ENCODE measurements at regions not wholly inside any gene's neighbourhood (a gene's known extent, or its start where the extent isn't known, plus 50 kb on each side); places are given as distances from the start of the nearest gene placed in this dataset.

GRCh38 chr5:144583541-144584449 is 413.1 kb downstream of the KCTD16 start:
- Histone ChIP-seq H3K27ac (ENCODE audit: low read length) (no peak overlapping the region), H3K36me3 (ENCODE audit: control insufficient read depth, insufficient read depth, low read length) (no peaks in the 10 kb centered on the region), H3K4me1 (ENCODE audit: control insufficient read depth, insufficient read depth, low read length) (no peaks in the 10 kb centered on the region), H3K27me3 (ENCODE audit: control insufficient read depth, insufficient read depth, low read length) (no peaks in the 10 kb centered on the region), H3K9me3 (replicated peaks; ENCODE audit: control insufficient read depth, low read depth, low read length) (no peaks in the 10 kb centered on the region), H3K4me3 (ENCODE audit: low read length) (no peak overlapping the region)
- WGBS (ENCODE audit: insufficient coverage), result 92% methylated on average over 5 of the region's 7 CpGs
- no peak for DNase-seq

GRCh38 chr5:144582066-144582465 is 411.4 kb downstream of the KCTD16 start:
- Histone ChIP-seq H3K9me3 (replicated peaks; ENCODE audit: control insufficient read depth, low read depth, low read length) (no peaks in the 10 kb centered on the region), H3K27ac (ENCODE audit: low read length) (no peak overlapping the region), H3K4me1 (ENCODE audit: control insufficient read depth, insufficient read depth, low read length) (no peaks in the 10 kb centered on the region), H3K36me3 (ENCODE audit: control insufficient read depth, insufficient read depth, low read length) (no peaks in the 10 kb centered on the region), H3K27me3 (ENCODE audit: control insufficient read depth, insufficient read depth, low read length) (no peaks in the 10 kb centered on the region), H3K4me3 (ENCODE audit: low read length) (no peak overlapping the region)
- WGBS (ENCODE audit: insufficient coverage), result no CpG with 5 or more reads among the region's 3 CpGs
- no peak for DNase-seq

- no peaks in the 10 kb centered on the region for H3K36me3 ChIP-seq (ENCODE audit: control insufficient read depth, insufficient read depth, low read length)
- no peaks in the 10 kb centered on the region for H3K27me3 ChIP-seq (ENCODE audit: control insufficient read depth, insufficient read depth, low read length)
- no peak for DNase-seq
- H3K4me1 ChIP-seq (ENCODE audit: control insufficient read depth, insufficient read depth, low read length), result no peaks in the 10 kb centered on the region
- no peaks in the 10 kb centered on the region for H3K9me3 ChIP-seq (replicated peaks; ENCODE audit: control insufficient read depth, low read depth, low read length)
- 67% methylated on average over 6 of the region's 9 CpGs for WGBS (ENCODE audit: insufficient coverage)
- H3K4me3 ChIP-seq (ENCODE audit: low read length), result no peak overlapping the region
- no peak overlapping the region for H3K27ac ChIP-seq (ENCODE audit: low read length)
These were observed 410.4 kb downstream of the KCTD16 start for GRCh38 chr5:144581044-144581443.

- no peaks in the 10 kb centered on the region for H3K27me3 ChIP-seq (ENCODE audit: control insufficient read depth, insufficient read depth, low read length)
- peaks cover 3% of the 10 kb centered on the region for H3K9me3 ChIP-seq (replicated peaks; ENCODE audit: control insufficient read depth, low read depth, low read length)
- no peaks in the 10 kb centered on the region for H3K4me1 ChIP-seq (ENCODE audit: control insufficient read depth, insufficient read depth, low read length)
- no peak for DNase-seq
- H3K4me3 ChIP-seq (ENCODE audit: low read length), result no peak overlapping the region
- WGBS (ENCODE audit: insufficient coverage), result no CpG with 5 or more reads among the region's 3 CpGs
- H3K36me3 ChIP-seq (ENCODE audit: control insufficient read depth, insufficient read depth, low read length), result no peaks in the 10 kb centered on the region
- no peak overlapping the region for H3K27ac ChIP-seq (ENCODE audit: low read length)
These were observed 407.0 kb downstream of the KCTD16 start for GRCh38 chr5:144577676-144578075.

- H3K36me3 ChIP-seq (ENCODE audit: control insufficient read depth, insufficient read depth, low read length), result no peaks in the 10 kb centered on the region
- H3K4me1 ChIP-seq (ENCODE audit: control insufficient read depth, insufficient read depth, low read length), result no peaks in the 10 kb centered on the region
- no peak overlapping the region for H3K4me3 ChIP-seq (ENCODE audit: low read length)
- WGBS (ENCODE audit: insufficient coverage), result no CpG with 5 or more reads among the region's 1 CpG
- H3K9me3 ChIP-seq (replicated peaks; ENCODE audit: control insufficient read depth, low read depth, low read length), result peaks cover 4% of the 10 kb centered on the region
- DNase-seq, result no peak
- H3K27me3 ChIP-seq (ENCODE audit: control insufficient read depth, insufficient read depth, low read length), result no peaks in the 10 kb centered on the region
- H3K27ac ChIP-seq (ENCODE audit: low read length), result no peak overlapping the region
These were observed 405.1 kb downstream of the KCTD16 start for GRCh38 chr5:144575736-144576135.

GRCh38 chr5:144567421-144567780 is 396.7 kb downstream of the KCTD16 start:
- Histone ChIP-seq H3K27ac (ENCODE audit: low read length) (no peak overlapping the region), H3K36me3 (ENCODE audit: control insufficient read depth, insufficient read depth, low read length) (no peaks in the 10 kb centered on the region), H3K4me1 (ENCODE audit: control insufficient read depth, insufficient read depth, low read length) (no peaks in the 10 kb centered on the region), H3K27me3 (ENCODE audit: control insufficient read depth, insufficient read depth, low read length) (no peaks in the 10 kb centered on the region), H3K9me3 (replicated peaks; ENCODE audit: control insufficient read depth, low read depth, low read length) (peaks cover 12% of the 10 kb centered on the region), H3K4me3 (ENCODE audit: low read length) (no peak overlapping the region)
- WGBS (ENCODE audit: insufficient coverage), result no CpG with 5 or more reads among the region's 2 CpGs
- no peak for DNase-seq

GRCh38 chr5:144566747-144567420 is 396.2 kb downstream of the KCTD16 start:
- no peak for DNase-seq
- H3K9me3 ChIP-seq (replicated peaks; ENCODE audit: control insufficient read depth, low read depth, low read length), result peaks cover 12% of the 10 kb centered on the region
- H3K27ac ChIP-seq (ENCODE audit: low read length), result no peak overlapping the region
- H3K4me1 ChIP-seq (ENCODE audit: control insufficient read depth, insufficient read depth, low read length), result no peaks in the 10 kb centered on the region
- H3K4me3 ChIP-seq (ENCODE audit: low read length), result no peak overlapping the region
- H3K36me3 ChIP-seq (ENCODE audit: control insufficient read depth, insufficient read depth, low read length), result no peaks in the 10 kb centered on the region
- no CpG with 5 or more reads among the region's 3 CpGs for WGBS (ENCODE audit: insufficient coverage)
- no peaks in the 10 kb centered on the region for H3K27me3 ChIP-seq (ENCODE audit: control insufficient read depth, insufficient read depth, low read length)

- H3K9me3 ChIP-seq (replicated peaks; ENCODE audit: control insufficient read depth, low read depth, low read length), result no peaks in the 10 kb centered on the region
- H3K27ac ChIP-seq (ENCODE audit: low read length), result no peak overlapping the region
- H3K4me1 ChIP-seq (ENCODE audit: control insufficient read depth, insufficient read depth, low read length), result no peaks in the 10 kb centered on the region
- H3K4me3 ChIP-seq (ENCODE audit: low read length), result no peak overlapping the region
- DNase-seq, result peak; percentile 83
- no peaks in the 10 kb centered on the region for H3K36me3 ChIP-seq (ENCODE audit: control insufficient read depth, insufficient read depth, low read length)
- no CpG with 5 or more reads among the region's 3 CpGs for WGBS (ENCODE audit: insufficient coverage)
- no peaks in the 10 kb centered on the region for H3K27me3 ChIP-seq (ENCODE audit: control insufficient read depth, insufficient read depth, low read length)
These were observed 378.9 kb downstream of the KCTD16 start for GRCh38 chr5:144549580-144549979.

GRCh38 chr5:144548936-144549335 is 378.3 kb downstream of the KCTD16 start:
- no peaks in the 10 kb centered on the region for H3K9me3 ChIP-seq (replicated peaks; ENCODE audit: control insufficient read depth, low read depth, low read length)
- H3K4me3 ChIP-seq (ENCODE audit: low read length), result no peak overlapping the region
- H3K27ac ChIP-seq (ENCODE audit: low read length), result no peak overlapping the region
- H3K4me1 ChIP-seq (ENCODE audit: control insufficient read depth, insufficient read depth, low read length), result no peaks in the 10 kb centered on the region
- no peaks in the 10 kb centered on the region for H3K27me3 ChIP-seq (ENCODE audit: control insufficient read depth, insufficient read depth, low read length)
- no peak for DNase-seq
- no peaks in the 10 kb centered on the region for H3K36me3 ChIP-seq (ENCODE audit: control insufficient read depth, insufficient read depth, low read length)
- no CpG with 5 or more reads among the region's 2 CpGs for WGBS (ENCODE audit: insufficient coverage)

GRCh38 chr5:144547098-144547499 is 376.4 kb downstream of the KCTD16 start:
- Histone ChIP-seq H3K4me3 (ENCODE audit: low read length) (no peak overlapping the region), H3K9me3 (replicated peaks; ENCODE audit: control insufficient read depth, low read depth, low read length) (no peaks in the 10 kb centered on the region), H3K27ac (ENCODE audit: low read length) (no peak overlapping the region), H3K27me3 (ENCODE audit: control insufficient read depth, insufficient read depth, low read length) (no peaks in the 10 kb centered on the region), H3K4me1 (ENCODE audit: control insufficient read depth, insufficient read depth, low read length) (no peaks in the 10 kb centered on the region), H3K36me3 (ENCODE audit: control insufficient read depth, insufficient read depth, low read length) (no peaks in the 10 kb centered on the region)
- WGBS (ENCODE audit: insufficient coverage), result no CpG with 5 or more reads among the region's 1 CpG
- DNase-seq, result no peak
